ENCODE measurements at regions not wholly inside any gene's neighbourhood (a gene's known extent, or its start where the extent isn't known, plus 50 kb on each side); places are given as distances from the start of the nearest gene placed in this dataset.

- TF ChIP-seq GABPA (IDR thresholded peaks at IDR 0.05; ENCODE audit: low read depth) (no peak), ZNF384 (IDR thresholded peaks at IDR 0.05; ENCODE audit: borderline replicate concordance, low read depth, low read length) (no peak)
- TF ChIP-seq, protein P1, sequence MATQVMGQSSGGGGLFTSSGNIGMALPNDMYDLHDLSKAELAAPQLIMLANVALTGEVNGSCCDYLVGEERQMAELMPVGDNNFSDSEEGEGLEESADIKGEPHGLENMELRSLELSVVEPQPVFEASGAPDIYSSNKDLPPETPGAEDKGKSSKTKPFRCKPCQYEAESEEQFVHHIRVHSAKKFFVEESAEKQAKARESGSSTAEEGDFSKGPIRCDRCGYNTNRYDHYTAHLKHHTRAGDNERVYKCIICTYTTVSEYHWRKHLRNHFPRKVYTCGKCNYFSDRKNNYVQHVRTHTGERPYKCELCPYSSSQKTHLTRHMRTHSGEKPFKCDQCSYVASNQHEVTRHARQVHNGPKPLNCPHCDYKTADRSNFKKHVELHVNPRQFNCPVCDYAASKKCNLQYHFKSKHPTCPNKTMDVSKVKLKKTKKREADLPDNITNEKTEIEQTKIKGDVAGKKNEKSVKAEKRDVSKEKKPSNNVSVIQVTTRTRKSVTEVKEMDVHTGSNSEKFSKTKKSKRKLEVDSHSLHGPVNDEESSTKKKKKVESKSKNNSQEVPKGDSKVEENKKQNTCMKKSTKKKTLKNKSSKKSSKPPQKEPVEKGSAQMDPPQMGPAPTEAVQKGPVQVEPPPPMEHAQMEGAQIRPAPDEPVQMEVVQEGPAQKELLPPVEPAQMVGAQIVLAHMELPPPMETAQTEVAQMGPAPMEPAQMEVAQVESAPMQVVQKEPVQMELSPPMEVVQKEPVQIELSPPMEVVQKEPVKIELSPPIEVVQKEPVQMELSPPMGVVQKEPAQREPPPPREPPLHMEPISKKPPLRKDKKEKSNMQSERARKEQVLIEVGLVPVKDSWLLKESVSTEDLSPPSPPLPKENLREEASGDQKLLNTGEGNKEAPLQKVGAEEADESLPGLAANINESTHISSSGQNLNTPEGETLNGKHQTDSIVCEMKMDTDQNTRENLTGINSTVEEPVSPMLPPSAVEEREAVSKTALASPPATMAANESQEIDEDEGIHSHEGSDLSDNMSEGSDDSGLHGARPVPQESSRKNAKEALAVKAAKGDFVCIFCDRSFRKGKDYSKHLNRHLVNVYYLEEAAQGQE (IDR thresholded peaks at IDR 0.05; ENCODE audit: low read depth, low read length) = no peak
- TF ChIP-seq, protein P2, sequence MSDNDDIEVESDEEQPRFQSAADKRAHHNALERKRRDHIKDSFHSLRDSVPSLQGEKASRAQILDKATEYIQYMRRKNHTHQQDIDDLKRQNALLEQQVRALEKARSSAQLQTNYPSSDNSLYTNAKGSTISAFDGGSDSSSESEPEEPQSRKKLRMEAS (IDR thresholded peaks at IDR 0.05; ENCODE audit: low read depth, low read length) = no peak
These were observed 133.0 kb downstream of the ETS2 start (continued) for GRCh38 chr21:38938769-38939168.

DNA sequence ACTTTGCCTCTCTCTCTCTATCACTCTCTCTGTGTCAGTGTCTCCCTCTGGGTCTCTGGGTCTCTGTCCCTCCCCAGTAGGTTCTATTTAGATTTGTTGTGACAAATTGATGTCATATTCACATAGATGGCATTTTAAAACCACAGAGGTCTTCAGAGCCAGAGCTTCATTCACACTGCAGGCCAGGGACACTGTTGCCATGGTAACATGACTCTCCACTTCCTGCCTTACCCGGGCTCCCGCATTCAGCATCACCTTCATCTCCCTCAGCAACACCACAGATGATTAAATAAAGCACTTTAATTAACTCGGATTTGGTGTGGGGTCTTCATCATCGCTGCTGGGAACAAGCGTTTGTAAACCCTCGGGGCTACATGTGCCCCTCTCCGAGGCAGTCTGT, 132.6 kb downstream of the ETS2 start:
- peak; percentile 80 for TF ChIP-seq BMI1 (IDR thresholded peaks at IDR 0.05; ENCODE audit: borderline replicate concordance)
- TF ChIP-seq GABPA (IDR thresholded peaks at IDR 0.05; ENCODE audit: low read depth) = no peak
- TF ChIP-seq HDAC6 (IDR thresholded peaks at IDR 0.05; ENCODE audit: unreplicated experiment) = no peak
- no peak for ATAC-seq
- no TSS peak for BruUV-seq (replicated peaks)

More for the DNA sequence above, 132.6 kb downstream of the ETS2 start:
- in situ Hi-C loops (cut with MboI) (no loop called here), intact Hi-C loops (cut with micrococcal nuclease; ENCODE audit: unreplicated experiment) (no loop called here)
- no peak overlapping the region for H3K27ac ChIP-seq (ENCODE audit: control insufficient read depth, insufficient read depth)
- DNase-seq (ENCODE audit: low read depth, low spot score) (no peak), FAIRE-seq (no peak)
- WGBS (ENCODE audit: insufficient coverage, insufficient replicate concordance, low lambda C conversion rate, missing lambda C conversion rate) = 45% methylated on average over 7 of the region's 7 CpGs
- H3K4me3 ChIP-seq = no peak overlapping the region
- no peaks in the 10 kb centered on the region for H3K79me2 ChIP-seq (ENCODE audit: control insufficient read depth, insufficient read depth, low read length)
- no peak overlapping the region for H3K9ac ChIP-seq (ENCODE audit: control insufficient read depth, insufficient read depth, low read length)
- H3K4me2 ChIP-seq (ENCODE audit: control insufficient read depth, insufficient read depth) = no peak overlapping the region
- no peaks in the 10 kb centered on the region for H4K20me1 ChIP-seq (ENCODE audit: control insufficient read depth, insufficient read depth)
- no peaks in the 10 kb centered on the region for H3K27me3 ChIP-seq (replicated peaks in 1 of 2; ENCODE audit: control insufficient read depth in 2 of 2, insufficient read depth in 2 of 2, low read length in 1 of 2)
- RAD21 ChIA-PET (ENCODE audit: unreplicated experiment) = no interaction called here
- SMC1A ChIA-PET (ENCODE audit: uncharacterized antibody, unreplicated experiment) = no interaction called here
- CTCF ChIA-PET = no interaction called here
- H2AFZ ChIP-seq (ENCODE audit: control insufficient read depth, low read depth, low read length) = no peak overlapping the region
- H3K9me3 ChIP-seq (replicated peaks; ENCODE audit: control insufficient read depth, insufficient read depth, low read length) = no peaks in the 10 kb centered on the region
- H3K4me1 ChIP-seq (ENCODE audit: control insufficient read depth, insufficient read depth, low read length) = no peaks in the 10 kb centered on the region
- no peaks in the 10 kb centered on the region for H3K36me3 ChIP-seq (ENCODE audit: control insufficient read depth in 2 of 2, insufficient read depth in 2 of 2, low read length in 1 of 2)
- POLR2A ChIA-PET = no interaction called here

Data from GM12878 (cell line).